HCT116 (cell line): ENCODE measurements at regions not wholly inside any gene's neighbourhood (a gene's known extent, or its start where the extent isn't known, plus 50 kb on each side); places are given as distances from the start of the nearest gene placed in this dataset.

ENCODE experiments used
- CTCF ChIP-seq, 3 experiments: fragments of 200-600 bp in 1 of 3; sonication (generic) in 1 of 3; IDR thresholded peaks in 2 of 3; conservative IDR thresholded peaks in 1 of 3; 2 replicates each; pipeline ENCODE4 v1.5.1; 2012 to 2017; ENCODE audit warnings: low read depth in 2 of 3, low read length in 2 of 3, antibody characterized with exemption in 1 of 3, borderline replicate concordance in 1 of 3, control low read depth in 1 of 3, mild to moderate bottlenecking in 1 of 3, mixed read lengths in 1 of 3, mixed run types in 1 of 3, moderate library complexity in 1 of 3; ENCODE audit not compliant: insufficient read depth in 1 of 3
- EZH2 ChIP-seq: fragments of 200-600 bp; sonication (generic); IDR thresholded peaks from 2 replicates; pipeline ENCODE4 v1.6.1; 2017; ENCODE audit warnings: antibody characterized with exemption, mixed run types
- EZH2phosphoT487 ChIP-seq: fragments of 200-600 bp; IDR thresholded peaks from 2 replicates; pipeline ENCODE4 v1.6.1; 2018; ENCODE audit warnings: antibody characterized with exemption, borderline replicate concordance
- FOSL1 ChIP-seq: IDR thresholded peaks from 2 replicates; pipeline ENCODE4 v1.6.1; 2012; ENCODE audit warnings: low read depth
- JUND ChIP-seq: IDR thresholded peaks from 2 replicates; pipeline ENCODE4 v1.6.1; 2012
- POLR2A ChIP-seq: IDR thresholded peaks from 2 replicates; pipeline ENCODE4 v1.7.0; 2011; ENCODE audit warnings: borderline replicate concordance; ENCODE audit not compliant: insufficient read depth, insufficient read length; ENCODE audit errors: extremely low read depth
- POLR2AphosphoS5 ChIP-seq: IDR thresholded peaks from 2 replicates; pipeline ENCODE4 v1.6.1; 2011; ENCODE audit warnings: mild to moderate bottlenecking, low read depth, low read length, moderate library complexity
- RAD21 ChIP-seq: IDR thresholded peaks from 2 replicates; pipeline ENCODE4 v1.6.1; 2012; ENCODE audit warnings: low read depth, mild to moderate bottlenecking
- REST ChIP-seq: IDR thresholded peaks from 2 replicates; pipeline ENCODE4 v1.6.1; 2012; ENCODE audit warnings: low read depth
- SP1 ChIP-seq: IDR thresholded peaks from 2 replicates; pipeline ENCODE4 v1.6.1; 2012; ENCODE audit warnings: low read depth
- TCF7L2 ChIP-seq: IDR thresholded peaks from 2 replicates; pipeline ENCODE4 v1.7.0; 2011; ENCODE audit warnings: borderline replicate concordance, inconsistent platforms; ENCODE audit not compliant: insufficient read depth, insufficient read length; ENCODE audit errors: extremely low read depth
- YY1 ChIP-seq: IDR thresholded peaks from 2 replicates; pipeline ENCODE4 v1.6.1; 2011; ENCODE audit warnings: low read length, low read depth, moderate library complexity, mild to moderate bottlenecking; ENCODE audit not compliant: insufficient replicate concordance; ENCODE audit errors: extremely low read depth
- ZFX ChIP-seq: fragments of 450-650 bp; IDR thresholded peaks from 2 replicates; pipeline ENCODE4 v1.6.1; 2017

GRCh38 chr7:36070230-36070629, 82.8 kb upstream of the EEPD1 start:
- TF ChIP-seq FOSL1: no peak
- TF ChIP-seq SP1: no peak
- no peak for TF ChIP-seq EZH2
- no peak for TF ChIP-seq CTCF (IDR thresholded peaks at IDR 0.05 in 2 of 3, conservative IDR thresholded peaks at IDR 0.05 in 1 of 3; ENCODE audit: borderline replicate concordance in 1 of 3, insufficient read depth in 1 of 3, low read depth in 2 of 3, low read length in 2 of 3)
- no peak for TF ChIP-seq POLR2AphosphoS5
- TF ChIP-seq ZFX: no peak
- TF ChIP-seq JUND: no peak
- TF ChIP-seq EZH2phosphoT487: no peak
- TF ChIP-seq TCF7L2: no peak
- TF ChIP-seq RAD21: no peak
- no peak for TF ChIP-seq POLR2A
- TF ChIP-seq REST: no peak
- TF ChIP-seq YY1: no peak
